ENCODE measurements at regions not wholly inside any gene's neighbourhood (a gene's known extent, or its start where the extent isn't known, plus 50 kb on each side); places are given as distances from the start of the nearest gene placed in this dataset. TPM values are rescaled to one million over a fixed set of nuclear protein-coding genes. Genes with fewer than 3 reads are reported as not detected.

DNA sequence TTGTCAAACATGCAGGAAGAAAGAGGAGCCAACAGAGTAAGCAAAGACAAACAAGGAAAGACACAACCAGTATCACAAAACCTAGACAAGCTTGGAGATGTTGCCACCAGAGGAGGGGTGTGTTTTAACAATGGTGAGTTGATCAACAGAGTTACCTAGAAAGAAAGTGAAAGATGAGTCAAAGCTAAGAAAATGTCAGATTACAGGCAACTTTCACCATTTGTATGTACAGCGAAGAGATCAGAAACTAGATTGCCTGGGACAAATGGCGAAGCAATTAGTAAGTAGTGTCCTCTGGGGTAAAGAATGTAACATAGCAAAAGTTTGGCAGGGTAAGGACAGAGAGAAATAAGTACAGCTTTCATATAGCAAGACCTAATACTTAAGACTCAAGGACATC, 51.6 kb upstream of the POU3F2 start:
- H3K36me3 ChIP-seq (replicated peaks in 1 of 2; ENCODE audit: insufficient read depth in 1 of 2, low read depth in 2 of 2), result no peaks in the 10 kb centered on the region
- no peak for DNase-seq
- 30 to 56% methylated on average over 2 of the region's 2 CpGs for WGBS, 2 donors
- H3K4me3 ChIP-seq, result no peak overlapping the region
- TF ChIP-seq POLR2A (IDR thresholded peaks at IDR 0.05), result no peak
- TF ChIP-seq, protein P1, sequence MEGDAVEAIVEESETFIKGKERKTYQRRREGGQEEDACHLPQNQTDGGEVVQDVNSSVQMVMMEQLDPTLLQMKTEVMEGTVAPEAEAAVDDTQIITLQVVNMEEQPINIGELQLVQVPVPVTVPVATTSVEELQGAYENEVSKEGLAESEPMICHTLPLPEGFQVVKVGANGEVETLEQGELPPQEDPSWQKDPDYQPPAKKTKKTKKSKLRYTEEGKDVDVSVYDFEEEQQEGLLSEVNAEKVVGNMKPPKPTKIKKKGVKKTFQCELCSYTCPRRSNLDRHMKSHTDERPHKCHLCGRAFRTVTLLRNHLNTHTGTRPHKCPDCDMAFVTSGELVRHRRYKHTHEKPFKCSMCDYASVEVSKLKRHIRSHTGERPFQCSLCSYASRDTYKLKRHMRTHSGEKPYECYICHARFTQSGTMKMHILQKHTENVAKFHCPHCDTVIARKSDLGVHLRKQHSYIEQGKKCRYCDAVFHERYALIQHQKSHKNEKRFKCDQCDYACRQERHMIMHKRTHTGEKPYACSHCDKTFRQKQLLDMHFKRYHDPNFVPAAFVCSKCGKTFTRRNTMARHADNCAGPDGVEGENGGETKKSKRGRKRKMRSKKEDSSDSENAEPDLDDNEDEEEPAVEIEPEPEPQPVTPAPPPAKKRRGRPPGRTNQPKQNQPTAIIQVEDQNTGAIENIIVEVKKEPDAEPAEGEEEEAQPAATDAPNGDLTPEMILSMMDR (IDR thresholded peaks at IDR 0.05), result no peak
- no peaks in the 10 kb centered on the region for H3K4me1 ChIP-seq
- intact Hi-C loops (cut with DNase I), result no loop called here
- H3K27ac ChIP-seq, result no peak overlapping the region
- no peak for ATAC-seq
- no peaks in the 10 kb centered on the region for H3K27me3 ChIP-seq
- H3K9me3 ChIP-seq, result no peaks in the 10 kb centered on the region

DNA sequence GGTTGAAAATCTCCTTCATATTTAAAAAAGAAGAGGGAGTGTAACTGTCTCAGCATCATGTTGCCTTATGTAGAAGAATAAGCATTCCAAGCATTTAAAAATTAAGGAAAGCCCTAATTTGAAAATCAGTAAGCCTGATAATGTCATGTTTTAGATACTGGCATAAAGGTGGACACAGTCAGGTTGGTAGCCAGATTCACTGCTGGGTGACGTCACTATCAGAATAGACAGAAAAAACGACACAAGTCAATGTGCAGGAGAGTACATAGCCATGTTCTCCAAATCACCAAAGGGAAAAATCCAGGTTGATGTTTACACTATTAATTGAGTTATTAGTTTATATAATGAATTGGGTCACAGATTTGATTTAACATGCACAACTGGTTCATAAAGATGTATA, 50.8 kb upstream of the POU3F2 start:
- H3K4me1 ChIP-seq, result no peaks in the 10 kb centered on the region
- WGBS, 2 donors, result 40 to 54% methylated on average over 2 of the region's 2 CpGs
- ATAC-seq (no peak), DNase-seq (no peak)
- TF ChIP-seq POLR2A (IDR thresholded peaks at IDR 0.05), result no peak
- TF ChIP-seq, protein P1 (IDR thresholded peaks at IDR 0.05), result no peak
- no peaks in the 10 kb centered on the region for H3K27me3 ChIP-seq
- H3K36me3 ChIP-seq (replicated peaks in 1 of 2; ENCODE audit: insufficient read depth in 1 of 2, low read depth in 2 of 2), result no peaks in the 10 kb centered on the region
- intact Hi-C loops (cut with DNase I), result no loop called here
- no peaks in the 10 kb centered on the region for H3K9me3 ChIP-seq
- no peak overlapping the region for H3K27ac ChIP-seq
- H3K4me3 ChIP-seq, result no peak overlapping the region

MicroRNAs in the stretch of these regions (microRNA counts, 767-probe panel; counts per million panel counts)
- microRNA hsa-miR-2113, result 0 to 736 counts per million in 2 donors

Small RNA genes in the stretch of these regions (microRNA-seq; reads per million reads assigned to microRNA genes)
- gene MIR2113 (ENCODE audit: borderline number of aligned reads in 2 of 2, borderline replicate concordance in 2 of 2), result 0 reads per million in 2 donors

Small RNA genes in the stretch of these regions (small RNA-seq; reads per million reads assigned to genes)
- gene AL589826.1, result not detected
- not detected for gene MIR2113
